MCF 10A (cell line): ENCODE measurements at regions not wholly inside any gene's neighbourhood (a gene's known extent, or its start where the extent isn't known, plus 50 kb on each side); places are given as distances from the start of the nearest gene placed in this dataset.

Experiments used
- BruUV-seq: library from RNA; stranded (reverse); fragments of 400-500 nt; replicated peaks from 2 replicates; lab custom pipeline; 2021; lab: Mats Ljungman, UMichigan
- CTCF ChIA-PET: fragments of 300-600 bp; sonication (Branson Sonifier 250); formaldehyde crosslinking; extraction: SDS; loops from one replicate; lab custom pipeline; 2021; ENCODE audit warnings: antibody characterized with exemption, inconsistent platforms; lab: Yijun Ruan, JAX
- POLR2A ChIA-PET: fragments of 300-600, 350-650 bp; sonication (Branson Sonifier 250); formaldehyde crosslinking; extraction: SDS; loops from one replicate; lab custom pipeline; 2020; ENCODE audit warnings: antibody characterized with exemption, inconsistent platforms; lab: Yijun Ruan, JAX
- DNase-seq: peaks from one replicate; pipeline ENCODE4 v3.0.0-alpha.2; 2018; ENCODE audit not compliant: unreplicated experiment
- H3K27ac Mint-ChIP-seq: one replicate; pipeline ENCODE4 v1.8.0; 2022; ENCODE audit warnings: mild to moderate bottlenecking, low read depth, mixed read lengths; ENCODE audit not compliant: unreplicated experiment
- H3K27me3 Mint-ChIP-seq: one replicate; pipeline ENCODE4 v1.8.0; 2022; ENCODE audit warnings: mixed read lengths; ENCODE audit not compliant: insufficient read depth, unreplicated experiment
- H3K36me3 Mint-ChIP-seq: one replicate; pipeline ENCODE4 v1.8.0; 2022; ENCODE audit warnings: mild to moderate bottlenecking, moderate library complexity, mixed read lengths; ENCODE audit not compliant: insufficient read depth, unreplicated experiment
- H3K4me1 Mint-ChIP-seq: one replicate; pipeline ENCODE4 v1.8.0; 2022; ENCODE audit warnings: mixed read lengths; ENCODE audit not compliant: insufficient read depth, unreplicated experiment
- H3K4me3 Mint-ChIP-seq: one replicate; pipeline ENCODE4 v1.8.0; 2022; ENCODE audit warnings: mild to moderate bottlenecking, moderate library complexity, mixed read lengths; ENCODE audit not compliant: unreplicated experiment
- H3K9me3 Mint-ChIP-seq: one replicate; pipeline ENCODE4 v1.8.0; 2022; ENCODE audit warnings: mixed read lengths; ENCODE audit not compliant: unreplicated experiment
- intact Hi-C: fragments of 100-400 bp; cut with micrococcal nuclease; formaldehyde crosslinking; loops from 2 replicates; pipeline ENCODE4 v1.14.1; 2022
- TF ChIP-seq, protein P1 (sequence below): fragments of 200-600 bp; IDR thresholded peaks from one replicate; pipeline ENCODE4 v1.8.0; 2022; ENCODE audit warnings: antibody characterized with exemption, mild to moderate bottlenecking; ENCODE audit not compliant: unreplicated experiment

GRCh38 chr21:32062591-32063227 lies 189.9 kb downstream of the HUNK start:
- TF ChIP-seq, protein P1, sequence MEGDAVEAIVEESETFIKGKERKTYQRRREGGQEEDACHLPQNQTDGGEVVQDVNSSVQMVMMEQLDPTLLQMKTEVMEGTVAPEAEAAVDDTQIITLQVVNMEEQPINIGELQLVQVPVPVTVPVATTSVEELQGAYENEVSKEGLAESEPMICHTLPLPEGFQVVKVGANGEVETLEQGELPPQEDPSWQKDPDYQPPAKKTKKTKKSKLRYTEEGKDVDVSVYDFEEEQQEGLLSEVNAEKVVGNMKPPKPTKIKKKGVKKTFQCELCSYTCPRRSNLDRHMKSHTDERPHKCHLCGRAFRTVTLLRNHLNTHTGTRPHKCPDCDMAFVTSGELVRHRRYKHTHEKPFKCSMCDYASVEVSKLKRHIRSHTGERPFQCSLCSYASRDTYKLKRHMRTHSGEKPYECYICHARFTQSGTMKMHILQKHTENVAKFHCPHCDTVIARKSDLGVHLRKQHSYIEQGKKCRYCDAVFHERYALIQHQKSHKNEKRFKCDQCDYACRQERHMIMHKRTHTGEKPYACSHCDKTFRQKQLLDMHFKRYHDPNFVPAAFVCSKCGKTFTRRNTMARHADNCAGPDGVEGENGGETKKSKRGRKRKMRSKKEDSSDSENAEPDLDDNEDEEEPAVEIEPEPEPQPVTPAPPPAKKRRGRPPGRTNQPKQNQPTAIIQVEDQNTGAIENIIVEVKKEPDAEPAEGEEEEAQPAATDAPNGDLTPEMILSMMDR, result no peak

DNA sequence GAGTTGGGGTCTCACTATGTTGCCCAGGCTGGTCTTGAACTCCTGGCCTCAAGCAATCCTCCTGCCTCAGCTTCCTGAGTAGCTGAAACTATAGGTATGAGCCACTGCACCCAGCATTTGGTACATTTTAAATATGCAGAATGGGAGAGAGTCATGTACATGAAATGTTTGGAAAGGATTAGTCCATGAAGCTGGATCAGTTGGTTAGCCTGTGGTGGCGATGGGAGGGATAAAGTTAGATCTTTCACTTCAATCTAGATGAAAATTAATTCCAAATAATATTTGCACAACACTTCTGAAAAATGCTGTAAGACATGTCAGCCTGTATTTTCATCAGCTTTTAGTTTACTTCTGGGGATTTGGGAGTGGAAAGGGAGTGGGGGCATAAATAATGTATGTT lies 188.9 kb downstream of the HUNK start:
- H3K27ac Mint-ChIP-seq, result no peak overlapping the region
- no peak for DNase-seq
- H3K27me3 Mint-ChIP-seq, result no peaks in the 10 kb centered on the region
- intact Hi-C loops, result no loop called here
- H3K9me3 Mint-ChIP-seq, result no peaks in the 10 kb centered on the region
- TF ChIP-seq, protein P1, result no peak
- BruUV-seq, result no TSS peak
- CTCF ChIA-PET, result interaction anchor here (1.2 kb wide), 1 partner anchor 121 kb away, joined by 3 read pairs; no protein-coding TSS in a partner anchor
- no peaks in the 10 kb centered on the region for H3K4me1 Mint-ChIP-seq
- POLR2A ChIA-PET, result interaction anchor here (0.7 kb wide), 1 partner anchor 196 kb away, joined by 3 read pairs; no protein-coding TSS in a partner anchor
- H3K4me3 Mint-ChIP-seq, result no peak overlapping the region
- no peaks in the 10 kb centered on the region for H3K36me3 Mint-ChIP-seq

More at GRCh38 chr21:32062591-32063227, 189.9 kb downstream of the HUNK start:
- no peak overlapping the region for H3K27ac Mint-ChIP-seq
- BruUV-seq, result no TSS peak
- intact Hi-C loops, result no loop called here
- ChIA-PET CTCF (interaction anchor here (0.6 kb wide), 1 partner anchor 189 kb away, joined by 3 read pairs; no protein-coding TSS in a partner anchor), POLR2A (no interaction called here)
- H3K27me3 Mint-ChIP-seq, result no peaks in the 10 kb centered on the region
- no peak for DNase-seq
- no peaks in the 10 kb centered on the region for H3K9me3 Mint-ChIP-seq
- H3K4me1 Mint-ChIP-seq, result no peaks in the 10 kb centered on the region
- H3K36me3 Mint-ChIP-seq, result no peaks in the 10 kb centered on the region
- H3K4me3 Mint-ChIP-seq, result no peak overlapping the region

- DNase-seq, result no peak
- H3K4me1 Mint-ChIP-seq, result no peaks in the 10 kb centered on the region
- H3K9me3 Mint-ChIP-seq, result no peaks in the 10 kb centered on the region
- H3K36me3 Mint-ChIP-seq, result no peaks in the 10 kb centered on the region
- intact Hi-C loops, result no loop called here
- no peak overlapping the region for H3K27ac Mint-ChIP-seq
- CTCF ChIA-PET, result interaction anchor here (0.7 kb wide), 1 partner anchor 105 kb away, joined by 3 read pairs; no protein-coding TSS in a partner anchor
- no peak overlapping the region for H3K4me3 Mint-ChIP-seq
- POLR2A ChIA-PET, result no interaction called here
- no TSS peak for BruUV-seq
- H3K27me3 Mint-ChIP-seq, result no peaks in the 10 kb centered on the region
- TF ChIP-seq, protein P1, result no peak
These were observed 184.0 kb downstream of the HUNK start for GRCh38 chr21:32056791-32057190.

GRCh38 chr21:32055305-32055704 lies 182.5 kb downstream of the HUNK start:
- no TSS peak for BruUV-seq
- Mint-ChIP-seq H3K4me1 (no peaks in the 10 kb centered on the region), H3K27me3 (no peaks in the 10 kb centered on the region), H3K9me3 (no peaks in the 10 kb centered on the region), H3K4me3 (no peak overlapping the region), H3K36me3 (no peaks in the 10 kb centered on the region), H3K27ac (no peak overlapping the region)
- TF ChIP-seq, protein P1, result no peak
- intact Hi-C loops, result no loop called here
- POLR2A ChIA-PET, result no interaction called here
- DNase-seq, result no peak
- CTCF ChIA-PET, result no interaction called here
